GM10248 (cell line): ENCODE measurements at regions not wholly inside any gene's neighbourhood (a gene's known extent, or its start where the extent isn't known, plus 50 kb on each side); places are given as distances from the start of the nearest gene placed in this dataset.
"Not testable (repeated sequence)": the region's sequence is repeated elsewhere in the genome, so short reads cannot be mapped to it uniquely, and the experiment has no call there.

Source experiments
- CTCF ChIA-PET: fragments of 300-600 bp; sonication (Branson Sonifier 250); formaldehyde crosslinking; extraction: SDS; loops from one replicate; lab custom pipeline; 2021; ENCODE audit warnings: antibody characterized with exemption; lab: Yijun Ruan, JAX
- POLR2A ChIA-PET: fragments of 350-650 bp; sonication (Branson Sonifier 250); formaldehyde crosslinking; extraction: SDS; loops from one replicate; lab custom pipeline; 2020; ENCODE audit warnings: antibody characterized with exemption; lab: Yijun Ruan, JAX
- DNase-seq: peaks from one replicate; pipeline ENCODE4 v3.0.0; 2012; ENCODE audit errors: extremely low spot score
- CTCF ChIP-seq: IDR thresholded peaks from 2 replicates; pipeline ENCODE4 v1.5.1; 2012; ENCODE audit warnings: mild to moderate bottlenecking, low read depth; ENCODE audit errors: extremely low read depth, missing control alignments, control extremely low read depth

DNA sequence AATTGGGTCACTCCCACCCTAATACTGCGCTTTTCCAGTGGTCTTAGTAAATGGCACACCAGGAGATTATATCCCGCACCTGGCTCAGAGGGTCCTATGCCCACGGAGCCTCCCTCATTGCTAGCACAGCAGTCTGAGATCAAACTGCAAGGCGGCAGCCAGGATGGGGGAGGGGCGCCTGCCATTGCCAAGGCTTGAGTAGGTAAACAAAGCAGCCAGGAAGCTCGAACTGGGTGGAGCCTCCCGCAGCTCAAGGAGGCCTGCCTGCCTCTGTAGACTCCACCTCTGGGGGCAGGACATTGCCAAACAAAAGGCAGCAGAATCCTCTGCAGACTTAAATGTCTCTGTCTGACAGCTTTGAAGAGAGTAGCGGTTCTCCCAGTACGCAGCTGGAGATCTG is 52.4 kb upstream of the PMPCB start:
- POLR2A ChIA-PET, CTCF ChIA-PET, DNase-seq: not testable (repeated sequence)

- CTCF ChIA-PET: no interaction called here
- DNase-seq: no peak
- TF ChIP-seq CTCF: no peak
- POLR2A ChIA-PET: no interaction called here
Observed at GRCh38 chr7:103240806-103241205, 56.4 kb upstream of the PMPCB start.

GRCh38 chr7:103235824-103236223 is 61.4 kb upstream of the PMPCB start:
- DNase-seq, POLR2A ChIA-PET, CTCF ChIA-PET: not testable (repeated sequence)

DNA sequence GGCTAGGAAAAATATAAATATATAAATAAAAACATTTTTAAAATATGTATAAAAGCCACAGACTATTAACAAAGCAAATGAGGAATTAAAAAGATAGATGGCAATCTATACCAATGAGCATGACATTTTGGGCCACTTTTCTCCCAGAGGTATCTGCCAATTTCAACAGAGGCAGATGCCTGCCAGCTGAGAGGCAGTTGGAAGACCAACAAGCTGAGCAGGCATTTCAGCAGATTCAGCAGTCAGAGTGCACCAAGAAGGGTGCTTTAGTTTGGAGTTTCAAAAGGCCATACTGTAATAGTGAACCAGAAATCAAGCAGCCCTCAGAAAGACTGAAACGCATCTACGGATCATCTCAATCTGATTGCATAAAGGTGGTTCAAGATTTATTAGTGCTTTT is 62.4 kb upstream of the PMPCB start:
- DNase-seq, CTCF ChIA-PET, POLR2A ChIA-PET: not testable (repeated sequence)

GRCh38 chr7:103227787-103228186 is 69.4 kb upstream of the PMPCB start:
- POLR2A ChIA-PET, DNase-seq, CTCF ChIA-PET: not testable (repeated sequence)

DNA sequence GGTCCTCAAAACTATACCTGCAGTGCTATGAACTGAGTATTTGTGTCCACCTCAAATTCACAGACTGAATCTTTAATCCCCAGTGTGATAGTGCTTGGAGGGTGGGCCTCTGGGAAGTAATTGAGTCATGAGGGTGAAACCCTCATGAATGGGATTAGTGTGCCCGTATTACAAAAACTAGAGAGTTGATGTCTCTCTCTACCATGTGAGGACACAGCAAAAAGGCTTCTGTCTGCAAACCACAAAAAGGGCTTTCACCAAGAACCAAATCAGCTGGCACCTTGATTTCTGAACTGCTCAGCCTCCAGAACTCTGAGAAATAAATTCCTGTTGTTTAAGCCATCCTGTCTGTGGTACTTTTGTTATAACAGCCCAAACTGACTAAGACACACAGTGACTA is 71.4 kb upstream of the PMPCB start:
- DNase-seq, POLR2A ChIA-PET, CTCF ChIA-PET: not testable (repeated sequence)

- CTCF ChIA-PET, POLR2A ChIA-PET: not testable (repeated sequence)
- peak; percentile 7 for DNase-seq
Observed at GRCh38 chr7:103223065-103223464, 74.2 kb upstream of the NAPEPLD start.

DNA sequence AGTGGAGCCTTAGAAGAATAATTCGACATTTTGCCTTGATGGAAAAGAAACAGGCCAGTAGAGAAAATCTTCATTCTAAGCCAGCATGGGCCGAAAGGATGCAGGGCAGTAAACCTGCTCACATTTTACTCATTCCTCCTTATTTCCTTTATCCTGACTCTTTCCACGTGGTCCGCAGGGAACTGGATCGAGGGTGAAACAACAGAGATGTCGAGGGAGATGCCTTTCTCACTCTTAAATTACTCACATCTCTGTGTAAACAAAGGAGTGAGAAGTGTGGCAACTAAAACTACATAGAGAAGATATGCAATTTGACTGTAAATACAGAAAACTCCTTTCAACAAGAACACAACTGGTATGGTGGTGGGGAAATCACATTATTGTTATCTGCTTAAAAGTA is 62.1 kb upstream of the NAPEPLD start:
- CTCF ChIA-PET, DNase-seq, POLR2A ChIA-PET: not testable (repeated sequence)

DNA sequence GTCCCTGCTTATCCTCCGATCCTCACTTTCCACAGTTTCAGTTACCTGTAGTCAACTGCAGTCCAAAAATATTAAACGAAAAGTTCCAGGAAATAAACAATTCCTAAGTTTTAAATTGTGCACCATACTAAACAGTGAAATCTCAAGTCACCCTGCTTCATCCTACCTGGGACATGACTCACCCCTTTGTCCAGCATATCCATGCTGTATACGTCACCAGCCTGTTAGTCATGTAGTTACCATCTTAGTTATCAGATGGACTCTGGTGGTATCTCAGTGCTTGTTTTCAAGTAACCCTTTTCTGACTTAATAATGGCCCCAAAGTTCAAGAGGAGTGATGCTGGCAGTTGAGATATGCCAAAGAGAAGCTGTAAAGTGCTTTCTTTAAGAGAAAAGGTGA is 50.3 kb upstream of the NAPEPLD start:
- CTCF ChIA-PET, POLR2A ChIA-PET, DNase-seq: not testable (repeated sequence)
